NCI-H1105 treated with DMSO at 0.1 percent for 48 hours (cell line): ENCODE measurements at regions not wholly inside any gene's neighbourhood (a gene's known extent, or its start where the extent isn't known, plus 50 kb on each side); places are given as distances from the start of the nearest gene placed in this dataset.
"Not testable (repeated sequence)": the region's sequence is repeated elsewhere in the genome, so short reads cannot be mapped to it uniquely, and the experiment has no call there.

Experiments
- DNase-seq: peaks from one replicate; lab custom pipeline; 2025; lab: John Stamatoyannopoulos, UW

DNA sequence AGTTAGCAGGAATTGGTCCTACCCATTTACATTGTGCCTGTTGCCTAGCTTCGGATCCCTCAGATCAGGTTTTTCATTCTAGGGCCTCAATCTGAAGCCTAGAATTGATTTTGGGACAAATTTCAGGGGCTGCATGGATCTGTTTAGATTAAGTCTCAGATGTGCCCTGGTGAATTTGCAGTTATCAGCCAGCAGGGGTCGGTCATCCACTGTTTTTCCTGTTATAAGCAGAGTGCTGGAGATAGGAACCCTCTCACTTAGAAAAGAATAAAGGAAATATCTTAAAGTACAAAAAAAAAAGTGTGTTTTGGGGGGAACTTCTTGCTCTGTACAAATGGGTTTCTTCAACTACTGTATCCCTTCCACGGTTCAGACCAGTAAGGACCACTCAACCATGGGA lies 212.5 kb downstream of the BCHE start:
- no peak for DNase-seq

DNA sequence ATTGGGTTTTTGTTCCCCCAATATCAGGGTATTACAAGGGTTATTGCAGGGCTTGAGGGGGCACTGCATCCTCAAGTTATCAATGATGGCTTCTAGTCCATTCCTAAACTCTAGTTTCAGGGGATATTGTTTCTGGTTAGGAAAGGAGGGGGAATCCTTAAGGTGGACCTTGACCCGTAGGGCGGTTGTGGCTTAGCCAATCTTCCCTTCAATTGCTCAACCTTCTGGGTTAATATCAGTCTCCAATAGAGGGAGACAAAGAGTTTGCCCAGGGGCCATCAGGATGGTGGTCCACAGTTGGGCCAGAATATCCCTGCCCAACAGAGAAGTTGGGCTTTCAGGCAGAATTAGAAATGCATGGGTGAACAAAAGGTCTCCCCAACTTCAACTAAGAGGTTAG lies 214.9 kb downstream of the BCHE start:
- DNase-seq, result no peak

DNA sequence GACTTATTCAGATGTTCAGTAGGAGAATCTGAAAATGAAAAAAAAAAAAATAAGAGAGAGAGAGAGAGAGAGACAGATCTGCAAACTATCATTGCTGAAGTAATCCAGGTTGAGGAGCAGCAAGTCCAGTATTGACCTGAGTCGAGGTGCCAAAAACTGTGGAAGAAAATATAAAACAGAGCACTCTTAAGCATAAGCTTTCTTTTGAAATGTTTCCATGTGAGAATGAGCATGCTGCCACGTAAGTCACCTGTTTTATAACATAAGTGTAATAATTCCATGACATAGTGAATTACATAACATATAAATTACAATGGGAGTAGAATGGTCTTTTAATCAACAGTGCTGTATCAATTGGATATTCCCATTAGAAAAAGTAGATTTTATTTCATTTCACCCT lies 218.2 kb downstream of the BCHE start:
- DNase-seq, result no peak

DNA sequence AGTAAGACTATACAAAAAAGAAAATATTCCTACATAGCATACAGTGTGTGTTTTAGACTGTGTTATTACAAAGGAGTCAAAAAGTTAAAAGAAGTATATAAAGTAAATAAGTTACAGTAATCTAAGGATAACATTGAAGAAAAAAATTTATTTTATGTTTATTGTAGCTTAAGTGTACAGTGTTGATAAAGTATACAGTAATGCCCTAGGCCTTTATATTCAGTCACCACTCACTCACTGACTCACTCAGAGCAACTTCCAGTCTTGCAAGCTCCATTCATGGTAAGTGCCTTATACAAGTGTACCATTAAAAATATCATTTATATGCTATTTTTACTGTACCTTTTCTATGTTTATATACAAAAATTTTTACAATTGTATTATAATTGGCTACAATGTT lies 220.1 kb downstream of the BCHE start:
- no peak for DNase-seq

DNA sequence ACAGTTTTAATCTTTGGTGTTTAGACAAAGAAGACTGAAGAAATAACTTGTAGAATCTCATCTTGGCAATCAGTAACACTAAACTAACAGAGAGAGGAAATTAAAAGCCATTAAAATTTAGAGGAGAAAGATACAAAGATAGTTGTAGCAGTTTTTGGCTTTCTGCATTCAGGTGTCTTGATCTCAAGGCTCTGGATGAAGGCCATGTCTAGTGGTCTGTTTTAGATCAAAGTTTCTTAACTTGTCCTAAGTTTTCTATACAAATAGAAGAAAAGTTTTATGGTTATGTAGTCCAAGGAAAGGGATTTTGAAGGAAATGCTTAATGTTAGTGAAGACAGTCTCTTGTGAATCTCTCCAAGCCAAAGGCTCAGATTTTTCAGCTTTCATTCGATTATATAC lies 222.9 kb downstream of the BCHE start:
- no peak for DNase-seq

DNA sequence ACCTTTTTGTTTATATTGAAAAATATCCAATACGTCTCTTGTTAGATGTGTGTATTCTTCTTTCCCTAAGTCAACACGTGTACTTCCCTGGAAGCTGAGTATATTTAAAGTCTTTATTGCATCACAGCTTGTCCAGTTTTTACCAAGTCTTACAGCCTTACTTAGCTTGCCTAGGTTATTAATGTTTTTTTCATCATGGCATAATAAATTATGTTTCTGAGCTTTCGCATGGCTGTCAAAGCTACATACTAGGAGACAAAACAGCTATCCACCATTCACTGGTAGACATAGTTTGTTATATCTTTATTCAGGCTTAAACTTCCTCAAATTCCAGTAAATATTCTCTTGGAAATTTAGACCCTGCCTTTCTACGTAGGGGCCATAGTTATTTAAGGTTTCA lies 224.2 kb downstream of the BCHE start:
- DNase-seq, result no peak

DNA sequence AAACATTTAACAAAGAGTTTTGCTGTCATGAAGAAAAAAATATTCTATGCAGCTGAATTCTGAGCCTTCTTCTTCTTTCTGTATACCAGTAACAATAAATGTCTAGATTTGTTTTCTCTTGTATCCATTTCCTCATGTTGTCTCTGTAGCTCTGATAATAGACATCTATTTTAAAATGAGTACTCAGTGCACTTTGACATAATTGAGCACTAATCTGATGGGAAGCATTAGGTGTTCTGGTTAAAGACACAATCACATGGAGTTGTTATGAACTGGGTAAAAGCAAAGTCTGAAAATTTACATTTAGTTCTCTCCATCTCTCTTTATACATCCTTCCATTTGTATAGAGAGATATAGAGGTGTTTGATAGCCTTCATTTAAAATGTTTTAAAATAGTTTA lies 230.0 kb downstream of the BCHE start:
- DNase-seq, result no peak

DNA sequence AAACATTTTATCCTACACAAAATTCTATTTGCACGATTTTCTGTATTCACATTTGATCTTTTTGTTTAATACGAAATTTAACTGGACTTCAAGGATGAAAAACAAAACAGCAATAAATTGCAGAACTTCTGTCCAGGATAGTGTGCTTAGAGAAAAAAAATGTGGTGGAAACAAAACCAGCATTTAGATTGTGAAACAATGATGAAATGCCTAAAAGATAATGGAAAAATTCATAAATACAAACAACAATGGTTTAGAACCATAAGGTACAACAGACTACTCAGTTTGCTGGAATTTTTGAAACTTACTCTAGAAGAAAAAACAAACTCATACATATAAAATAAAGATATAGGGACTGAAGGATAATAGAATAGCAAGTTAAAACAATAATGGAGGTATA lies 234.0 kb downstream of the BCHE start:
- no peak for DNase-seq

DNA sequence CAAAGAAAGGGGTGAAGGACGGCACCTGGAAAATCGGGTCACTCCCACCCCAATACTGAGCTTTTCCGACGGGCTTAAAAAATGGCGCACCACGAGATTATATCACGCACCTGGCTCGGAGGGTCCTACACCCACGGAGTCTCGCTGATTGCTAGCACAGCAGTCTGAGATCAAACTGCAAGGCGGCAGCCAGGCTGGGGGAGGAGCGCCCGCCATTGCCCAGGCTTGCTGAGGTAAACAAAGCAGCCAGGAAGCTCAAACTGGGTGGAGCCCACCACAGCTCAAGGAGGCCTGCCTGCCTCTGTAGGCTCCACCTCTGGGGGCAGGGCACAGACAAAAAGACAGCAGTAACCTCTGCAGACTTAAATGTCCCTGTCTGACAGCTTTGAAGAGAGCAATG lies 264.7 kb downstream of the BCHE start:
- DNase-seq, result not testable (repeated sequence)

DNA sequence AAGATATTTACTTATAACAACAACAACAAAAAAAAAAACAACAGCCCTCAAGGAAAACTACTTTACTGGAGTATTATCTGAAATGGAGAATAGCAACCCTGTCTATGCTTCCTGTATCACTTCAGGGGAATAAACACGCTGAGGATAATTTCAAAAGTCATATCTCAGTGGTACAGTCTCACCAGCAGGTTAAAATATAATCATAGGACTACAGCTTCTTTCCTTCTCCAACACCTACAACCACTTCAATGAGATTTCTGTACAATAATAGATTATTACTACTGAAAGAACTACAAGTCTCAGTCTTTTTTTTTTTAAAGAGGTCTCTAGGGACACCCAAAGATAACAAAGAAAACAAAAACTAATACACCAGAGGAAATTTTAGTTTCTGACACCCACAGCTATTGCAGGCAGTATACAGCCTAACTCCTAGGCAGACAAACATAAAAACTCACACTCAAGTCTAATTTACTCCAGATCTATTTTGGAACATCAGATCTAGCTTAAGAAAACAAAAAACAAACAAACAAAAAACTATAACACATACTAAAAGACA lies 268.2 kb downstream of the BCHE start:
- no peak for DNase-seq

DNA sequence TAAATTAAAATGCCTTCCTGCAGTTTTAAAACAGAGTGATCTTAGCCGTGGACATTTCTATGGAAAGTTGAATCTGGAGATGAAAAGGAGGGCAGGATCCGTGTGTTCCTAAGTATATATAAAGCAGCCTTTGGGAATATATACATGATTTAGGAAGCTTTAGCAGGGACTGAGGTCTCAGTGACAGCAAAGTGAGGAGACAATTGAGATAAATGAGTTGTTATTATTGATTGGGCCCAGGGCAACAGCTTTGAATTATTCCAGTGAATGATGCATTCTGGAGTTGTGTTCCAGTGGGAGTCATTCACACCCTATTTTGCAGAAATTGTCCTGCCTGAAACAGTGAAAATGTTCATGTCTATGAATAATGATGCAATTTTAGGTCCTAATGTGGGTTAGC lies 281.4 kb downstream of the BCHE start:
- DNase-seq, result no peak

DNA sequence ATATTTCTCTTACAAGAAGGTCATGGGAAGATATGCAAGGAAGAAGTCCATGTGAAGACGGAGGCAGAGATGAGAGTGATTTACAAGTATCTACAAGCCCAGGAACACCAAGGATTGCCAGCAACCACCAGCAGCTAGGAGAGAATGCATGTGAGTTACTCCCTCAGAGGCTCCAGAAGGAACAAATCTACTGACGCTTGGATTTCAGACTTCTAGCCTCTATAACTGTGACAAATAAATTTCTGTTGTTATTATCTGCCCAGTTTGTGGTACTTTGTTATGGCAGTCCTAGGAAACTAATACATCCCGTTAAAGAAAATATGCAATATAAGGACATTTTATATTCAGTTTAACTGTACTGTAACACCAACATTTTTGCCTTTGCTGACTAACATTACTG lies 283.9 kb downstream of the BCHE start:
- no peak for DNase-seq

DNA sequence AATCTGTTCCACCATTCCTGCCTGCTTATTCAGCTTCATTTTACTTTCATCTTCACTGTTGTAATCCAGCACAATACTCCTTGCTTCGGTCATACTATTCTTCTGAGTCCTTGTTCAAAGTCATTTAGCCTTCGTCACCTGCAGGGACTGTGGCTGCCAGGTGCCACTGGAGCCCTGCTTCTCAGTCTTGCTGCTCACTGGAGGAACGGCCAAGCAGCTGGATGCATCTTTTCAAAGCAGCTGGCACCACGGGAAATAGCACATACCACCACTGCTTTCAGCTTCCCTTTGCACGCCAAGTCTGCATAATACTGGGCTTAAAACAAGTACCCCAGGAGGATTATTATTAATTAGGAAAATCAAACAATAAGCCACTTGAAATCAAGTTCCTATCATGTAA lies 287.6 kb downstream of the BCHE start:
- DNase-seq, result peak; percentile 54

DNA sequence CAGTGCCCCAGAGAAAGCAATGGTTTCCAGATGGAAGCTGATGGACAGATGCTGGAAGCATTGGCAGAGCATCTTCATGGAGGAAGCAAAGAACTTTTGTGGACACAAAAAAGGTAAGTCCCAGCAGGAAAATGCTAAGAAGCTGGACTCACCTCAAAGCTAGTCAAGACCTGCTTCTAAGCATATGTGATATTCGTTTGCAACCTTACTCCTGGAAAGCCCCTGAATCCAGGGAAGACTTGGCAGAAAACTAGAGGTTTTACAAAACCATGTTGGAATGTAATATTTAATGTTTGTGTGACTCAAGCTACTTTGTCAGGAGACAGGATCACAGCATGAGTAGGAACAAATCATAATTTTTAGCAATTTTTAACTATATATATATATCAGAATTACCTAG lies 288.2 kb downstream of the BCHE start:
- DNase-seq, result no peak

DNA sequence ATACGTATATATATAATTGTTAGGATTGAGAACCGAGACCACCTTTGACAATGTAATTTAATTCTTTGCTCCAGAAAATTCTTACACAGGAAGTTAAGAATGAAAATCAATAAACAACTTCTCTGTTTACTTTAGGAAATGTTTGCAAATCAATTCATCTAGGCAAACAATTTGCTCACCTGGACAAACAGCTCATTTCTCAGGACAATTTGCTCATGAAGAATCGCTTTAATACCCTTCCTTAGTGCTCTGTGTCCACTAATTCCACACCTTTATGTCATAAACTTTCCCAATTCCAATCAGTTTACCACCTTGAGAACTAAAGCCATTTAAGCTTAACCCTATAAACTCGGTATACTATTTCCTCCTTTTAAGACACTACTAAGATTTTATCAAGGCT lies 292.2 kb downstream of the BCHE start:
- DNase-seq, result no peak

DNA sequence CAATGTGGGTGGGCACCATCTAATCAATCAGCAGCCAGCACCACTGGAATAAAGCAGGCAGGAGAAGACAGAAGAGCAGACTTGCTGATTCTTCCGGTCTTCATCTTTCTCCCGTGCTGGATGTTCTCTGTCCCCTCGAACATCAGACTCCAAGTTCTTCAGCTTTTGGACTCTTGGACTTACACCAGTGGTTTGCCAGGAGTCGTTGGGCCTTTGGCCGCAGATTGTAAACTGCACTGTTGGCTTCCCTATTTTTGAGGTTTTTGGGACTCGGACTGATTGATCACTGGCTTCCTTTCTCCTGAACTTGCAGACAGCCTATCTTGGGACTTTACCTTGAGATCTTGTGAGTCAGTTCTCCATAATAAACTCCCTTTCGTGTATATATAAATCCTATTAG lies 292.8 kb downstream of the BCHE start:
- DNase-seq, result no peak

DNA sequence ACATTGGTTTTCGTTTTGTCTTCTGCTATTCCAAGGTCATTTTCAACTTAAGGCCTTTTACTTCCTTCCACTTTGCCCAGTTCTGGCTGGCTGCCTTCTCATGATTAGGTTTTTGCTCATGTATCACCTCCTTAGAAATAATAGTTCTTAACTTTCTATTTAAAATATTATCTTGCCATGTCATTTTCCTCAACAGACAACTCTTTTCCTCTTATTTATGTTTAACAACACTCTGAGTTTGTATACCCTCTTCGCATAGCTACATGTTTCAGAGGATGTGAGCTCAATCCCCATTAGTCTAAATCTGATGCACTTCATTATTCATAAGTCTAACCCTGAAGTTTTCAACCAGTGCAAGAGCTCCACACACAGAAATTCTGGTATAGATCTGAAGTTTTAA lies 299.1 kb downstream of the BCHE start:
- DNase-seq, result no peak

DNA sequence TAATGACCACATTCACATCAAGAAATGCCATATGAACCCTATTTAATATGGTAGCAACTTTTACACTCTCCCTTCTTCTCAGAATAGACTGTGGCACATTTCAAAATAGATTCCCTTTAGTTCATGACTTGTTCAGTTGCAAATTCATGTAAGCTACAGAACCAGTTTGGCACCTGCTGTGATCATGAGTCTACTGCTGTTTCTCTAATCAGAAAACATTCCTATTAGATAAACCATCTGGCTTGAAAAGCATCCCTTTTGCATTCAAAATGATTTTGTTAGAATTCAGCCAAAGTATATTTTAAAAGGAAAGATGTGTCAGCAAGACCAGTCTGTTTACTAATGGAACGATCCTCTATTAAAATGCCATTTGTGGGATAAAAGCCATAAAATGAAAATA lies 304.4 kb downstream of the BCHE start:
- no peak for DNase-seq

DNA sequence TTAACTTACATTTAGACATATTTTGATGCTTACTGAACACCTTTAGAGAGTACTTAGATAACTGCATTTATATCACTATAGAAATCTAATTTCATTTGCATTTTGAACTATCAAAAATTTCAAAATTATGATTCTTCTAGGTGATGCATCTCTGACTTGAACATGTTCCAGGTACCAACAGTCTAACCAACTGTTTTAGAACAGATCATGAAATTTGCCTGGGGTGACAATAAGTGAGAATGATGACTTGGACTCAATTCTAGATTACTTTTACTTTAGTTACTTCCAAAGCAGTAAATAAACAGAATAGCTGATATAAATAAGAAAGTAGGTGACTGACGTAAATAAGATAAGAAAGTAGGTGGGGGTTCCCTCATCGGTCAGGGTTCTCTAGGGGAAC lies 307.8 kb downstream of the BCHE start:
- DNase-seq, result no peak

DNA sequence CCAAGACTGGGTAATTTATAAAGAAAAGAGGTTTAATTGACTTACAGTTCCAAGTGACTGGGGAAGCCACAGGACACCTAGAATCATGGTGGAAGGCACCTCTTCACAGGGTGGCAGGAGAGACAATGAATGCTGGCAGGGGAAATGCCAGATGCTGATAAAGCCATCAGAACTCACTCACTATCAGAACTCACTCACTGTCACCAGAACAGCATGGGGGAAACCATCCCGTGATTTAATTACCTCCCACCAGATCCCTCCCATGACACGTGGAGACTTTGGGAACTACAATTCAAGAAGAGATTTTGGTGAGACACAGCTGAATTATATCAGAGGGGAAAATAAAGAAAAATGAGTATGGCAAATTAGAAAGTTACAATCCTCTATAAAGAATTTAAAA lies 310.9 kb downstream of the BCHE start:
- no peak for DNase-seq

DNA sequence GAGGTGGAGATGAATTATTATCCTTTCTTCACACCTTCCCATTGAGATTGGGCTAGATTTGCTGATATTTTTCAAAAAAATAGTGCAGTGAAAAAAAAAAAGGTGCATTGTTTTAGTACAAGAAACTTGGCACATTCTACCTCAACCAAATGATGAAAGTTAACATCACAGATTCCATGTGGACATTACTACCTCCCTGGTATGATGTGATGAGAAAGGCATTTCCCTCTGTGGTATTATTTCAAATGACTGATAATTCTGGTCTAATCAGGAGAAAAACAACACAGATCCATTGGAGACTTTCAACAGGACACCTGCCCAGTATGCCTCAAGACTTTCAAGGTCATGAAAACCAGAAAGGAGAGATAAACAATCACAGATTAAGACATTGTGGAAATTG lies 313.4 kb downstream of the BCHE start:
- DNase-seq, result no peak

DNA sequence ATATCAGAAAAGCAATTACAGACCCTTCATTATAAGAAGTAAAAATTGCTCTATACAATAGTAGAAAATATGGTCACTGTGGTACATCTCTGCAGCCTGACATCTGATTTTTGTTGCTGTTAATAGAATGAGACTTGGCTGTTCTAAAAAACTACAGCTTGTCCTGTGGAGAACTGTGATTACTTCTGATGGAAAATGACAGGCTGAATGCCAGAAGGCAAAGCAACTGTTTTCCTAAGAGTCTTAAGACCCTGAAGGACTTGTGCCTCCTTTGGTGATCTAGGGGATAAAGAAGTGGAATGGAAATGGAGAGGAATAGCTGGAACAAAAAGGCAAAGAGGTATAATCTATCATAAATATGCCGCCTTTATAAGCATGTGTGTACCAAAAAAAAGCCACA lies 314.8 kb downstream of the BCHE start:
- DNase-seq, result no peak

DNA sequence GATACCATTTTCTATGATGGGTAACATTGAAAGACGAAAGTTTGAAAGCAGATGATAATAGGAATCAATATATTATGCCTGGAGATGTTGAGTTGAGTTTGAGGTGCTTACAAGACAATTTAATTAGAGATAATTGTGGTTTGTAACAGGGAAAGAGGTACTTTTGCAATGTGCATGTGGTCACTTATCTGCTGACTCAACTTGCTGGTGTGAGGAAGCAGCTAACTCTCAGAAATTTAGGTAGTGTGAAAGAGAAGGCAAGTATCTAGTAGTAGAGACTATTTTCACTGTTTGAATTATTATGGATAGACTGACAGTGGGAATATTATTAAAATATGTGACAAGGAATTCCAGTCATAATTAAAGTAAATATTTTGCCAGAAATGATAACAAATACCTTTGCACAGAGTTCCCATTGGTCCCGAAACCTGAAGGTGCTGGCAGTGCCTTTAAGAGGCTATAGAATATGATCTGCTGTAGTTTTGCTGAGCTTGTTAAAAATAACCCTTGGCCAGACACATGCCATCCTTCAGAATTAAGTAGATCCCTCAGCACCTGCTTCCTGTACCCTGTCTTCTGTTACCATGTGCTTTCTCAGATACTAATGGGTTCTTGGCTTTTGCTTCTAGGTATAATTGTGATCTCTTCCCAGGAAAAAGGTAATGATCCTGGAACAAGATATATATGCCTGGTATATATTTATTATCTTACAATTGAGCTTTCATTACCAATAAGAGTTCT lies 315.9 kb downstream of the BCHE start:
- no peak for DNase-seq

DNA sequence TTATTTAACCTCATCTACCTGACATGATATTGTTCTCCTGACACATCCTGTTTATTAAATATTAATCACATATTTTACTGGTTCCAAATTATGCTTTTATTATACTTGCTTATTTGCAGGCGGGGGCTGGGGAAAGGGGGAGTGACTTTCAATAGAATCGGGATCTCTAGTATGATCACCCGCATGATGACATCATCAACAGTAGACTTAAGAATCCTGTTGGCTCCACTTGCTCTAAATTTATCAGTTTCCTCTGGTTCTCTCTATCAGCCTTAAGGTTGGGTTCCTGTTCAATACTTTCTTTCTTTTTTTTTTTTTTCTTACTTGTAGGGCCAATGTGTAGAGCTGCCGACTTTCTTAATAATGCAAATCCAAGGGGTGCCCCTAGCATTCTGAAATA lies 317.5 kb downstream of the BCHE start:
- DNase-seq, result no peak
